Stimulated activated CD4-positive, alpha-beta T cell treated with anti-CD3 and anti-CD28 coated beads, Interleukin-15, amount 100 ng/mL, for 48 hours (primary cell): ENCODE measurements at regions not wholly inside any gene's neighbourhood (a gene's known extent, or its start where the extent isn't known, plus 50 kb on each side); places are given as distances from the start of the nearest gene placed in this dataset.
"Not testable (repeated sequence)": the region's sequence is repeated elsewhere in the genome, so short reads cannot be mapped to it uniquely, and the experiment has no call there.

Source experiments
- DNase-seq, 2 donors: peaks; one replicate each; pipeline ENCODE4 v3.0.0-alpha.2; 2020; ENCODE audit warnings: low read depth in 2 of 2

DNA sequence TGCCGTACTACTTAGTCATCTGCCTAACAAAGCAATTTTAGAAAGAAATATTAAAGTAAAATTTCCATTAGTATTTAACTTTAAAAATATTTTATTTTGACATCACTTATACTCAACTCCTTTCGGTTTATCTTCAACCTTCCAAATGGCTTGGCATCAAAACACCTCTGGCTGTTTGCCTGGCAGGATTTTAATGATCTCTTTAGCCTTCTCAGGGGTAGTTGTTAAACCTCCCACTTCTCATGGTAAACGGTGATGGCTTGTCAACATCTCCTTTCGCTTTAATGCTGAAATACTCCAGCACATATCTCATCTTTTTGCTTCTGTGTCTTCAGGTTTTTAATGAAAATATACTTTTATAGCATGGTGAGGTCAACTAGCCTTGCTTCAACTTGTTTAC, 747.1 kb downstream of the CETN3 start:
- no peak for DNase-seq

GRCh38 chr5:89638871-89639270, 755.9 kb upstream of the MEF2C start:
- DNase-seq: no peak

- DNase-seq: not testable (repeated sequence)
These were observed 751.2 kb upstream of the MEF2C start for GRCh38 chr5:89634176-89634575.

DNA sequence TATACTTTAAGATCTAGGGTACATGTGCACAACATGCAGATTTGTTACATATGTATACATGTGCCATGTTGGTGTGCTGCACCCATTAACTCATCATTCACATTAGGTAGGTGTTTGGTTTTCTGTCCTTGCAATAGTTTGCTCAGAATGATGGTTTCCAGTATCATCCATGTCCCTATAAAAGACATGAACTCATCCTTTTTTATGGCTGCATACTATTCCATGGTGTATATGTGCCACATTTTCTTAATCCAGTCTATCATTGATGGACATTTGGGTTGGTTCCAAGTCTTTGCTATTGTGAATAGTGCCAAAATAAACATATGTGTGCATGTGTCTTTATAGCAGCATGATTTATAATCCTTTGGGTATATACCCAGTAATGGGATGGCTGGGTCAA, 747.1 kb upstream of the MEF2C start:
- not testable (repeated sequence) for DNase-seq

DNA sequence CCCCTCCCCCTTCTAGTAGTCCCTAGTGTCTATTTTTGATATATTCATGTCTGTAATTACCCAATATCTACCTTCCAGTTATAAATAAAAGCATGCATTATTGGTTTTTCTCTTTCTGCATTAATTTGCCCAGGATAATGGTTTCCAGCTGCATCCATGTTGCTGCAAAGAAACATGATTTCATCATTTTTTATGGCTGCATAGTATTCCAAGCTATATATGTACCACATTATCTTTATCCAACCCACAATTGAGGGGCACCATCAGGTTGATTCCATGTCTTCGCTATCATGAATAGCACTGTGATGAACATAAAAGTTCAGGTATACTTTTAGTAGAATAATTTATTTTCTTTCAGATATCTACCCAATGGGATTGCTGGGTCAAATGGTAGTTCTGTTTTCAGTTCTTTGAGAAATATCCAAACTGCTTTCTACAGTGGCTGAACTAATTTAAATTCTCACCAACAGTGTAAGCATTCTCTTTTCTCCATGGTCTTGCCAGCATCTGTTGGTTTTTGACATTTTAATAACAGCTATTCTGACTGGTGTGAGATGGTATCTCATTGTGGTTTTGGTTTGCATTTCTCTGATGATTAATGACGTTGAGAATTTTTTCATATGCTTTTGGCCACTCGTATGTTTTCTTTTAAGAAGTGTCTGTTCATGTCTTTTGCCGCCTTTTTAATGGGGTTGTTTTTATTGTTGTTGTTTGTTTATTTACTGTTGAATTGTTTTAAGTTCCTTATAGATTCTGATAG, 746.1 kb upstream of the MEF2C start:
- no peak for DNase-seq

GRCh38 chr5:89615839-89616518, 733.0 kb upstream of the MEF2C start:
- no peak for DNase-seq

GRCh38 chr5:89613222-89613956, 730.4 kb upstream of the MEF2C start:
- no peak for DNase-seq

GRCh38 chr5:89606939-89607534, 724.1 kb upstream of the MEF2C start:
- DNase-seq: no peak

GRCh38 chr5:89604342-89604741, 721.4 kb upstream of the MEF2C start:
- DNase-seq: no peak

- no peak for DNase-seq
These were observed 718.9 kb upstream of the MEF2C start for GRCh38 chr5:89601880-89602279.

- no peak for DNase-seq
These were observed 714.9 kb upstream of the MEF2C start for GRCh38 chr5:89597878-89598277.

DNA sequence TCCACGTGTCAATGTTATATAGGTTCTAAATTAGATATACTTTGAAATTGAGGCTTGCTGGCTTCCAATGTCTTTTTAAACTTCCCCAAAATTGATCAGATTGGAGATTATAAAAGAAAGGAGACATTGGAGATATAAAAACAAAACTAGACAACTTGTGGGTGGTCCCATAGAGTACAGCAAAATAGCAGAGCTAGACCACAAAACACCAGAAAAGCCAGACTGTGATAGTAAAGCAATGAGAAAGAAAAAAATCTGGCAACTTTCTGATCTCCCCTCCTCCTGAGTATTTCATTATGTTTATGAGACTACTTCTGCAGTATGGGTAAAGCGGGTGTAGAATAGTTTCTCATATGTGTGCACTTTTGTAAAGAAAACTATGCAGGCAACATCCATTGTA, 713.8 kb upstream of the MEF2C start:
- no peak for DNase-seq

- DNase-seq: no peak
These were observed 712.1 kb upstream of the MEF2C start for GRCh38 chr5:89595056-89595455.

- no peak for DNase-seq
These were observed 701.5 kb upstream of the MEF2C start for GRCh38 chr5:89584339-89584956.

GRCh38 chr5:89583534-89583933, 700.5 kb upstream of the MEF2C start:
- DNase-seq: no peak

DNA sequence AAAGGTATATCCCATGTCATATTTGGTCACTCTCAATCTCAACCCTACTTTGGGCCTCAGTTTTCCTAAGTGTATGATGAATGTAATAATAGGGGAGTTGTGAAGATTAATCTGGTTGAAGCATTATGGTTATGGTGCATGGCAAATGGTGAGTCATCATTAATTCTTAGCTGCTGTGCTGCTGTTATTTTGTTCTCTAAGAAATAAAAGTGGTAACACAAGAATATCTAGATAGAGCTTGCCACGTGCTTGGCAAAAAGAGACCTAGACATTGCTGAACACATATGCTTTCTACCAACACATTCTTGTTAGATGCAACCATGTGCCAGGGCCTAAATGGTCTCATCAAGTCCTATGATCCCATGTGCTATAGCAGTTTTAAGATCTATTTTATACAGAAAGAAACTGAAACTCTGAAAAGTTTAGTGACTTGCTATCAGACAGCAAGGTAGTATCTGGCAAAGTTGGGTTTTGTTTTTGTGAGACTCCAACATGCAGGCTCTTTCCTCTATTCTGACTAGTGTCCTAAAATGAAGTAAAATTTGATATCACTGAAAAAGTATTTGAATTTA, 699.9 kb upstream of the MEF2C start:
- DNase-seq: no peak

DNA sequence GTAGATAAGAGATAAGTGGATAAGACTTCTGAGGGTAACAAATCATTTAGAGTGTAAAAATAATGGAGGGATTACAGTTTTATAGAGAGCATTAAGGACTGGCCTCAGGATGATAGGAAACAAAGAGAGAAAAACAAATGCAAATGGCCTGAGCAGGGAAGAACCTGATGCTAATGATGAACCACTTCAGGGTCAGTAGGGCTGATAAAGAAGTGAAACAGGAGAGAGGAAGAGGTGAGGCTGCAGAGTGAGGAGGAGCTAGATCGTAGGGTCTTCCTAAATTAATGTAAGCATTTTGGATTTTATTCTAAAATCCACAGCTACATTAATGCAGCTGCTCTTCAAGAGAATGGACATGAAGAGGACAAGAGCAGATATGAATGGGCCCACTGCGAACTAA, 698.0 kb upstream of the MEF2C start:
- no peak for DNase-seq

DNA sequence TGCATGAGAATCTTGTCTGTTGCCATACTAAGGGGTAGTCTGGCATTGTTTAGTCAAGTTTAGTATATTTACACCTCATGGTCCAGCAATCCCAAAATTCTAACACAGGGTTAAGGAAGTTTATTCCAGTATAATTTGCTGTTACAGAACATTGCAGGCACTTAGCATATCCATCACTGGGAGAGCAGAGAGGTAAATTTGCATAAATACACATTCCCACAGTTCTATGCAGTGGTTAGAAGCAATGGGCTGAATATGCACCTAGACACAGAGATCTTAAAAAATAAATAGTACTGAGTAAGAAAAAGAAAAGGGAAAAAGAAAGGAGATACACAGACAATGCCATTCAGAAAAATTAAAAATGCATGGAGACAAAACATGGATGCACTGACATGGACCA, 692.3 kb upstream of the MEF2C start:
- DNase-seq: no peak

DNA sequence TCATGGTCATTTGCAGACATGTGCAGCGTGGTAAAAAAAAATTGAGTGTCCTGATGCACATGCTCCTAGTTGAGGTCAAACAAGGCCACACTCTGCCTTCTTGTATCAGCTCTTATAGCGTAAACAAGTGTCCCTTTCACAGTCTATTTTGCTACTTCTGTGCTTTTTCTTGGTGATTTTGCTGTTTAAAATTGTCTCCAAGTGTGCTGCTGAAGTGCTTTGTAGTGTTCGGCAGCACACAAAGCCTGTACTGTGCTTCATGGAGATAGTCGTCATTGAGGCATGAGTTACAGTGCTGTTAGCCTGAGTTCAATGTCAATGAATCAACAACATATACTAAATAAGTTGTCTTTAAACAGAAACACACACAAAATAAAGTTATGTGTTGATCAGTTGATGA, 690.4 kb upstream of the MEF2C start:
- no peak for DNase-seq

DNA sequence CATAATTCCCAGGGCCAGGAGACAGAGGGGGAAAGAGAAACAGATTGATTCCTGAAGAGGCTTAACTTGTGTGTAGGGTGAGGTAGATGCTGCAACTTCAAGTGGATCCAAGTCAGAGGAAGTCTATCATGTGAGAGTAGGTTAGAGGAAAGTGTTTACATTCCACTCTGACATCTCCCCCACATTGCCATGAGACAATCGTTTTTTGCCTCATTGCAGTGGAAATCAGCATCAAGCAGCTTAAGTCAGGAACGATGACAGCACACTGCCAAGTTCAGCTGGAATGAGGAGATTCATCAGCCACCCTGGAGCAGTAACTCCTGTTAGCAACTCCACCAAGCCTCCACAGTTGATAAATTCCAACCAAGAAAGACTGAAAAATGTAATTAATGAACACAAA, 689.7 kb upstream of the MEF2C start:
- DNase-seq: no peak

- DNase-seq: no peak
These were observed 687.6 kb upstream of the MEF2C start for GRCh38 chr5:89570557-89570956.

- DNase-seq: no peak
These were observed 683.4 kb upstream of the MEF2C start for GRCh38 chr5:89566340-89566739.
